ENCODE measurements at regions not wholly inside any gene's neighbourhood (a gene's known extent, or its start where the extent isn't known, plus 50 kb on each side); places are given as distances from the start of the nearest gene placed in this dataset.
A peak's percentile ranks its signal among the peaks of the same experiment; 100 is the strongest.

DNA sequence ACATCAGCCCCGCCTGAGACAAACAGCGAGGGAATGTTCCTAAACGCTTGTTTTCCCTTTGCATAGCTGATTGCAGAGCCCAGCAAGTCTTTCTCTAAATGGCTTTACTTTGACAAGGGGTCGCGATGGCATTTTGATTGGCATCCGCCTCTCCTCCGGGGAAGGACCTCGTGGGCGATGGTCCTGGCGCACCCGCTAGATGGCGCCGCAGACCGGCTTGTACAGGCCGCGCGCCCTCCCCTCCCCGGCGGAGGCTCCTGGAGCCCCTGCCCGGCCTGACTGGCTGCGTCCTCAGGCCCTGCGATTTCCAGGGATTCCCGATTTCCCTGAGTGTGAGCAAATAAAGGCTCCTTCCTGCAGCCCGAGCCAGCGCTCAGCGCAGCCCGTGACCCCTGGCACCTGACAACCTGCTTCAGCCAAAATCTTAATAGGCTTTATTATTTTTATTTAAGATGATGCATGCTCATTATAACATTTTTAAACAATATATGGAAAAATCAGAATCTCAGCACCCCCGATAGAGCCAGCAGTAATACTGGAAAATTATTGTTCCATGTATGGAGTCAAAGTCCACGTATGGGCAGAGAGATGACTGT lies 468.3 kb downstream of the AACS start:
- Histone ChIP-seq H3F3A (ENCODE audit: insufficient read depth, low read depth) (no peaks in the 10 kb centered on the region), H3K36me3 (ENCODE audit: low read depth) (no peaks in the 10 kb centered on the region), H2AFZ (no peak overlapping the region), H3K27ac (no peak overlapping the region), H3K79me2 (ENCODE audit: low read depth) (no peaks in the 10 kb centered on the region), H3K9me3 (ENCODE audit: insufficient read depth, low read depth) (no peaks in the 10 kb centered on the region), H3K27me3 (ENCODE audit: insufficient read depth, low read depth) (peaks cover 30% of the 10 kb centered on the region), H4K20me1 (ENCODE audit: insufficient read depth) (no peaks in the 10 kb centered on the region), H3K4me2 (no peak overlapping the region), H3K9me2 (ENCODE audit: insufficient read depth) (no peaks in the 10 kb centered on the region), H3K4me1 (replicated peaks; ENCODE audit: insufficient read depth) (no peaks in the 10 kb centered on the region), H3K4me3 (no peak overlapping the region)
- ChIA-PET POLR2A (ENCODE audit: unreplicated experiment) (no interaction called here), CTCF (interaction anchor here (0.6 kb wide), 1 partner anchor 1874 kb away, joined by 8 read pairs; no protein-coding TSS in a partner anchor)
- peak in 1 of 2 experiments; percentile 22 for DNase-seq
- TF ChIP-seq, protein P1, sequence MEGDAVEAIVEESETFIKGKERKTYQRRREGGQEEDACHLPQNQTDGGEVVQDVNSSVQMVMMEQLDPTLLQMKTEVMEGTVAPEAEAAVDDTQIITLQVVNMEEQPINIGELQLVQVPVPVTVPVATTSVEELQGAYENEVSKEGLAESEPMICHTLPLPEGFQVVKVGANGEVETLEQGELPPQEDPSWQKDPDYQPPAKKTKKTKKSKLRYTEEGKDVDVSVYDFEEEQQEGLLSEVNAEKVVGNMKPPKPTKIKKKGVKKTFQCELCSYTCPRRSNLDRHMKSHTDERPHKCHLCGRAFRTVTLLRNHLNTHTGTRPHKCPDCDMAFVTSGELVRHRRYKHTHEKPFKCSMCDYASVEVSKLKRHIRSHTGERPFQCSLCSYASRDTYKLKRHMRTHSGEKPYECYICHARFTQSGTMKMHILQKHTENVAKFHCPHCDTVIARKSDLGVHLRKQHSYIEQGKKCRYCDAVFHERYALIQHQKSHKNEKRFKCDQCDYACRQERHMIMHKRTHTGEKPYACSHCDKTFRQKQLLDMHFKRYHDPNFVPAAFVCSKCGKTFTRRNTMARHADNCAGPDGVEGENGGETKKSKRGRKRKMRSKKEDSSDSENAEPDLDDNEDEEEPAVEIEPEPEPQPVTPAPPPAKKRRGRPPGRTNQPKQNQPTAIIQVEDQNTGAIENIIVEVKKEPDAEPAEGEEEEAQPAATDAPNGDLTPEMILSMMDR (conservative IDR thresholded peaks at IDR 0.05), result peak; percentile 66
- no peak for TF ChIP-seq EZH2 (IDR thresholded peaks at IDR 0.05; ENCODE audit: low read depth)
- no TSS peak for BruUV-seq (replicated peaks)
- intact Hi-C loops (cut with micrococcal nuclease; ENCODE audit: unreplicated experiment), result no loop called here

DNA sequence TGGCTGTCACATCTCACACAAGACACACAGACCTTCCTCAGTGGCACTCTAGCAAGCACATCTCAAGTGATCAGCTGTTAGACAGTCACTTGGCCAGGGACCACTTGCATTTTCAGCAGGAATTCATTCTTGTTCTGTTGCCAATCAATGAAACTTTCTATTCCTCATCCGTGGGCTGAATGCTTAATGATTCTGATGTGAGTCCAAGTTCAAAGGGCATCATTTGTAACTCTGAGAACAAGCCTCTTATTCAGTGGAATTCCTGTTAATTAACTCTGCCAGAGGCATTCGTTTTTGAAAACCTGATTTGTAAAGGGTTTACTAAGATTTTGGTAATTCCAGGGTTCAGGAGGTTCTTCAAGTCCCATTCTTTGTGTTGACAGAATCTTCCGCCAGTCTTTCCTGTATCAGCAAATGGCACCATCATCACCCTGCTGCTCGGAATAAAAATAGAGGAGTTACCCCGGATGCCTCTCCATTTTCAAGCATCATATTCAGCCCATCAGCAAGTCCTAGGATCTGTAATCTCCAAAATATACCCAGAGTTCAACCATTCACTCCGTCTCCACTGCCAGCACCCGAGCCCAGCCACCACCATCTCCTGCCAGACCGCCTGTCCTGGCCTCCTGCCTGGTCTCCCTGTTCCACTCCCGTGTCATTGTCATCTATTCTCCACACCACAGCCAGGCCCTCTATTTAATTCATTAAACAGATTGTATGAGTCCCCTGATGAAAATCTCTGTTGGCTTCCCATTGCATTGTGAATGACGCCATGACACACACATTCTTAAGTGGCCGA lies 473.4 kb downstream of the AACS start:
- TF ChIP-seq, protein P1 (conservative IDR thresholded peaks at IDR 0.05), result no peak
- TF ChIP-seq EZH2 (IDR thresholded peaks at IDR 0.05; ENCODE audit: low read depth), result no peak
- no peak for DNase-seq
- H3K4me3 ChIP-seq, result no peak overlapping the region
- no peaks in the 10 kb centered on the region for H3K9me2 ChIP-seq (ENCODE audit: insufficient read depth)
- H3K4me1 ChIP-seq (replicated peaks; ENCODE audit: insufficient read depth), result no peaks in the 10 kb centered on the region
- ChIA-PET CTCF (no interaction called here), POLR2A (ENCODE audit: unreplicated experiment) (no interaction called here)
- H3K27ac ChIP-seq, result no peak overlapping the region
- H3K9me3 ChIP-seq (ENCODE audit: insufficient read depth, low read depth), result no peaks in the 10 kb centered on the region
- no peaks in the 10 kb centered on the region for H3K36me3 ChIP-seq (ENCODE audit: low read depth)
- H3K27me3 ChIP-seq (ENCODE audit: insufficient read depth, low read depth), result no peaks in the 10 kb centered on the region
- H3K4me2 ChIP-seq, result no peak overlapping the region
- no peaks in the 10 kb centered on the region for H4K20me1 ChIP-seq (ENCODE audit: insufficient read depth)
- BruUV-seq (replicated peaks), result no TSS peak
- no peaks in the 10 kb centered on the region for H3F3A ChIP-seq (ENCODE audit: insufficient read depth, low read depth)
- H2AFZ ChIP-seq, result no peak overlapping the region
- no peaks in the 10 kb centered on the region for H3K79me2 ChIP-seq (ENCODE audit: low read depth)
- intact Hi-C loops (cut with micrococcal nuclease; ENCODE audit: unreplicated experiment), result no loop called here

DNA sequence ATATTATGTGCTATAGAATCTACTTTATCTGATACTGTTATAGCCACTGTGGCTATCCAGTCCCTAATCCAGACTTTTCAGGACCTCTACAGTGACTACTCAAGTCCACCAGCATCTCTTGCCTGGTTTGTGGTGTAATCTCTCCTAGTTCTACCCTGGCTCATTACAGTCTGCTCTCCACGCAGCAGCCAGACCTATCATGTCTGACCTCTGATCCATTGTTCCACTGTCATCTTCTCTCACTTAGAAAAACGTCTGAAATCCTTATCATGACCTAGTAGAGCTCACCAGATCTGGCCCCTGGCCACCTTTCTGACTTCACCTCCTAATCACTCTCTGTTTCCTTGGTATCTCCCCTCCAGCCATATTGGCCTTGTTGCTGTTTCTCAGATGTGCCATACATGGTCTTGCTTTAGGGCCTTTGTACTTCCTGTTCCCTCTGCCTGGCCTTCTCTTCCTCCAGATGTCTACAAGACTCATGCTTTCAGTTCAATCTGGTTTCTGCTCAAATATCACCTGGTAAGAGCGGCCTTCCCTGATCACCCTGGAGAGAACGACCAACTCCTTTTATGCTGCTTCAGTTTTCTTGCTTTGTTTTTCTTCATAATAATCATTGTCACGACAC lies 475.5 kb downstream of the AACS start:
- POLR2A ChIA-PET (ENCODE audit: unreplicated experiment), result no interaction called here
- Histone ChIP-seq H4K20me1 (ENCODE audit: insufficient read depth) (no peaks in the 10 kb centered on the region), H3K4me3 (no peak overlapping the region), H3K9me3 (ENCODE audit: insufficient read depth, low read depth) (no peaks in the 10 kb centered on the region), H2AFZ (no peak overlapping the region), H3F3A (ENCODE audit: insufficient read depth, low read depth) (no peaks in the 10 kb centered on the region), H3K36me3 (ENCODE audit: low read depth) (no peaks in the 10 kb centered on the region), H3K4me2 (no peak overlapping the region), H3K4me1 (replicated peaks; ENCODE audit: insufficient read depth) (no peaks in the 10 kb centered on the region), H3K27me3 (ENCODE audit: insufficient read depth, low read depth) (no peaks in the 10 kb centered on the region), H3K27ac (no peak overlapping the region), H3K79me2 (ENCODE audit: low read depth) (no peaks in the 10 kb centered on the region), H3K9me2 (ENCODE audit: insufficient read depth) (no peaks in the 10 kb centered on the region)
- intact Hi-C loops (cut with micrococcal nuclease; ENCODE audit: unreplicated experiment), result no loop called here
- CTCF ChIA-PET, result no interaction called here
- TF ChIP-seq EZH2 (IDR thresholded peaks at IDR 0.05; ENCODE audit: low read depth), result no peak
- TF ChIP-seq, protein P1 (conservative IDR thresholded peaks at IDR 0.05), result no peak
- BruUV-seq (replicated peaks), result no TSS peak
- no peak for DNase-seq
